A549 (cell line): ENCODE measurements at regions not wholly inside any gene's neighbourhood (a gene's known extent, or its start where the extent isn't known, plus 50 kb on each side); places are given as distances from the start of the nearest gene placed in this dataset.

Experiments used
- CTCF ChIP-seq: fragments of >200 bp; sonication (Bioruptor Twin); formaldehyde crosslinking; IDR thresholded peaks from 3 replicates; pipeline ENCODE4 v1.5.1; 2016
- HDAC2 ChIP-seq: fragments of 200-600 bp; sonication (generic); IDR thresholded peaks from 2 replicates; pipeline ENCODE4 v1.6.1; 2016
- JUN ChIP-seq, 2 experiments: fragments of >200 bp; sonication (Bioruptor Twin); formaldehyde crosslinking; IDR thresholded peaks; 2 replicates in 1 of 2; 3 replicates in 1 of 2; pipeline ENCODE4 v1.6.1; 2016 to 2017
- JUNB ChIP-seq: fragments of >200 bp; sonication (Bioruptor Twin); formaldehyde crosslinking; IDR thresholded peaks from 2 replicates; pipeline ENCODE4 v1.6.1; 2016
- KDM1A ChIP-seq: fragments of 200-600 bp; sonication (generic); IDR thresholded peaks from 2 replicates; pipeline ENCODE4 v1.6.1; 2016; ENCODE audit warnings: low read depth, mild to moderate bottlenecking
- MYC ChIP-seq: IDR thresholded peaks from 2 replicates; pipeline ENCODE4 v1.6.1; 2012; ENCODE audit warnings: mild to moderate bottlenecking, inconsistent platforms, low read length, improper control_type of control experiment, borderline replicate concordance
- POLR2A ChIP-seq: IDR thresholded peaks from 2 replicates; pipeline ENCODE4 v1.6.1; 2012; ENCODE audit warnings: mild to moderate bottlenecking, low read length
- REST ChIP-seq: fragments of 200-600 bp; sonication (generic); IDR thresholded peaks from 2 replicates; pipeline ENCODE4 v1.6.1; 2016; ENCODE audit warnings: antibody characterized with exemption, mild to moderate bottlenecking, moderate library complexity
- TF ChIP-seq, protein P1 (sequence below): fragments of 450-650 bp; IDR thresholded peaks from 2 replicates; pipeline ENCODE4 v1.6.1; 2014; ENCODE audit warnings: antibody characterized with exemption
- TF ChIP-seq, protein P2 (sequence below): fragments of 250-450 bp; sonication (Bioruptor Pico); IDR thresholded peaks from 2 replicates; pipeline ENCODE4 v1.5.0; 2021; ENCODE audit warnings: mild to moderate bottlenecking, moderate library complexity, borderline replicate concordance

DNA sequence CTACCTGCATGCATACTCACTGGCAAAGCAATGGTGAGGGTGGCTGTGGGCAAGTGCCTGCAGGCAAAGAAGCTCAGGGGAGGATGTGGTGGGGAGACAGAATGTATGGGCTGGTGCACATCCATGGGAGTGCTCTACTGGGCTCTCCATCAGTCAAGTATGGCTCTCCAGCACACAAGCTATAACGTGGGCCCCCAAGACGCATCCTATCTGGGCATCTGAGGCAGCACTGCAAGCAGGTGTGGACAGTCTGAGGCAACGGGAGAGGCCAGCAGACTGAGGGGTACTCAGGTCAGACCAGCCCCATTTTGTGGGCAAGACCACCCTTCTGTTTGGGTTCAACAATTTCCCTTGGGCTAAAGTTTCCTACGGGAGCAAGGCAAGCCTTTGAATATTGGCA, 1227.8 kb downstream of the FAM133A start:
- TF ChIP-seq CTCF = no peak
- no peak for TF ChIP-seq REST
- no peak for TF ChIP-seq HDAC2
- no peak for TF ChIP-seq JUN (IDR thresholded peaks at IDR 0.05)
- TF ChIP-seq KDM1A = no peak
- TF ChIP-seq JUNB = no peak
- no peak for TF ChIP-seq POLR2A
- TF ChIP-seq MYC = no peak
- TF ChIP-seq, protein P1, sequence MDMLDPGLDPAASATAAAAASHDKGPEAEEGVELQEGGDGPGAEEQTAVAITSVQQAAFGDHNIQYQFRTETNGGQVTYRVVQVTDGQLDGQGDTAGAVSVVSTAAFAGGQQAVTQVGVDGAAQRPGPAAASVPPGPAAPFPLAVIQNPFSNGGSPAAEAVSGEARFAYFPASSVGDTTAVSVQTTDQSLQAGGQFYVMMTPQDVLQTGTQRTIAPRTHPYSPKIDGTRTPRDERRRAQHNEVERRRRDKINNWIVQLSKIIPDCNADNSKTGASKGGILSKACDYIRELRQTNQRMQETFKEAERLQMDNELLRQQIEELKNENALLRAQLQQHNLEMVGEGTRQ = no peak
- TF ChIP-seq, protein P2, sequence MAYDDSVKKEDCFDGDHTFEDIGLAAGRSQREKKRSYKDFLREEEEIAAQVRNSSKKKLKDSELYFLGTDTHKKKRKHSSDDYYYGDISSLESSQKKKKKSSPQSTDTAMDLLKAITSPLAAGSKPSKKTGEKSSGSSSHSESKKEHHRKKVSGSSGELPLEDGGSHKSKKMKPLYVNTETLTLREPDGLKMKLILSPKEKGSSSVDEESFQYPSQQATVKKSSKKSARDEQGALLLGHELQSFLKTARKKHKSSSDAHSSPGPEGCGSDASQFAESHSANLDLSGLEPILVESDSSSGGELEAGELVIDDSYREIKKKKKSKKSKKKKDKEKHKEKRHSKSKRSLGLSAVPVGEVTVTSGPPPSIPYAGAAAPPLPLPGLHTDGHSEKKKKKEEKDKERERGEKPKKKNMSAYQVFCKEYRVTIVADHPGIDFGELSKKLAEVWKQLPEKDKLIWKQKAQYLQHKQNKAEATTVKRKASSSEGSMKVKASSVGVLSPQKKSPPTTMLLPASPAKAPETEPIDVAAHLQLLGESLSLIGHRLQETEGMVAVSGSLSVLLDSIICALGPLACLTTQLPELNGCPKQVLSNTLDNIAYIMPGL (CRISPR knock-in tag) = no peak
